Activated T-helper 2 cell treated with anti-CD3 and anti-CD28 coated beads, Interferon-gamma antibody, Interleukin-2, Interleukin-4, amounts not matched to agents 10 μg/mL and 5 μg/mL and 100 μg/mL, durations not matched to agents 14 hours and 24 hours and 36 hours (primary cell): ENCODE measurements at regions not wholly inside any gene's neighbourhood (a gene's known extent, or its start where the extent isn't known, plus 50 kb on each side); places are given as distances from the start of the nearest gene placed in this dataset.

Source experiments
- DNase-seq: peaks from one replicate; pipeline ENCODE4 v3.0.0; 2021; ENCODE audit warnings: low spot score
- H3K27ac Mint-ChIP-seq: one replicate; pipeline ENCODE4 v1.8.0; 2021; ENCODE audit warnings: mixed read lengths
- H3K27me3 Mint-ChIP-seq: one replicate; pipeline ENCODE4 v1.8.0; 2021; ENCODE audit warnings: low read depth, mixed read lengths
- H3K36me3 Mint-ChIP-seq: one replicate; pipeline ENCODE4 v1.8.0; 2021; ENCODE audit warnings: low read depth, mixed read lengths
- H3K4me1 Mint-ChIP-seq: one replicate; pipeline ENCODE4 v1.8.0; 2021; ENCODE audit warnings: low read depth, mixed read lengths
- H3K4me3 Mint-ChIP-seq: one replicate; pipeline ENCODE4 v1.8.0; 2021; ENCODE audit warnings: low read depth, mild to moderate bottlenecking, moderate library complexity, mixed read lengths
- H3K9me3 Mint-ChIP-seq: one replicate; pipeline ENCODE4 v1.8.0; 2021; ENCODE audit warnings: mixed read lengths
- intact Hi-C: fragments of 100-400 bp; cut with micrococcal nuclease; formaldehyde crosslinking; loops from one replicate; pipeline ENCODE4 v1.15.1; 2023

- Mint-ChIP-seq H3K36me3 (no peaks in the 10 kb centered on the region), H3K4me3 (no peak overlapping the region), H3K27ac (no peak overlapping the region), H3K4me1 (no peaks in the 10 kb centered on the region), H3K27me3 (peaks cover 4% of the 10 kb centered on the region), H3K9me3 (no peaks in the 10 kb centered on the region)
- intact Hi-C loops = no loop called here
- DNase-seq = no peak
These were observed 324.5 kb upstream of the UBE2E3 start for GRCh38 chr2:180655842-180656454.

DNA sequence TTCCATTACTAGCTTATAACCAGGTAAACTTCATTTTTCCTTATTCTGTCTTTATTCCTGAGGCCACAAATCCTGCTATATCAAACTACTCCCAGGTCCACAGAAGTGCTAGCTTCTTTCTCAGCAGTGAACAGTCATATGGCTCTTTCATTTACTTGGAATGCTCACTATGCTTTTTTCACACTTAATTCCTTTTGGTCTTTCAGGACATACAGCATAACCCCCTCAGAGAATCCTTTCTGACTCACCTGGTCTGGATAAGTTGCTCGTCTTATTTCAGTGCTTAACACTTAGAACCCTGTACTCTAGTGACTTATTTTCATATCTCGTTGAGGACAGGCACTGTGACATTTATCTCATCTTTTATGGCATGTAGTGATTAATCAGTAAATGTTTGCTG lies 325.0 kb upstream of the UBE2E3 start:
- no peaks in the 10 kb centered on the region for H3K9me3 Mint-ChIP-seq
- intact Hi-C loops = no loop called here
- no peak overlapping the region for H3K27ac Mint-ChIP-seq
- no peak for DNase-seq
- H3K4me3 Mint-ChIP-seq = no peak overlapping the region
- H3K4me1 Mint-ChIP-seq = no peaks in the 10 kb centered on the region
- H3K27me3 Mint-ChIP-seq = peaks cover 4% of the 10 kb centered on the region
- no peaks in the 10 kb centered on the region for H3K36me3 Mint-ChIP-seq

DNA sequence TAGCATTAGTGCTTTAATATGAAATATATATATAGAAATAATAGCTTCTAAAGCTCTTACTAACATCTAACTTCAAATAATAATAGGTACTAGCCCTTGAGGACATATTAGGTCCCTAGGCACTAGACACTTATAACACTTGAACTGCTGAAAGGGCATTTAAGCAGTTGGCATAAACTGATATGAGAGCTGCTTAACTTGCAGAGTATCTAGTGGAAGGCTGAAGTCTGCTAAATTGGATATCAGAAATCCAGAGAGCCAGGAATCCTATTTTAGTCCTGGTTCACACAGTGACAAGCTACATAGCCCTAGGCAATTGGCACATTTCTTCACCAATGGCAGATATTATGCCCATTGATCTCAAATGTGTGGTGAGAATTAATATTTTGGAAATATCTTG lies 326.9 kb upstream of the UBE2E3 start:
- H3K9me3 Mint-ChIP-seq = no peaks in the 10 kb centered on the region
- DNase-seq = no peak
- H3K27me3 Mint-ChIP-seq = peaks cover 2% of the 10 kb centered on the region
- intact Hi-C loops = no loop called here
- H3K4me1 Mint-ChIP-seq = no peaks in the 10 kb centered on the region
- no peak overlapping the region for H3K27ac Mint-ChIP-seq
- no peak overlapping the region for H3K4me3 Mint-ChIP-seq
- no peaks in the 10 kb centered on the region for H3K36me3 Mint-ChIP-seq

DNA sequence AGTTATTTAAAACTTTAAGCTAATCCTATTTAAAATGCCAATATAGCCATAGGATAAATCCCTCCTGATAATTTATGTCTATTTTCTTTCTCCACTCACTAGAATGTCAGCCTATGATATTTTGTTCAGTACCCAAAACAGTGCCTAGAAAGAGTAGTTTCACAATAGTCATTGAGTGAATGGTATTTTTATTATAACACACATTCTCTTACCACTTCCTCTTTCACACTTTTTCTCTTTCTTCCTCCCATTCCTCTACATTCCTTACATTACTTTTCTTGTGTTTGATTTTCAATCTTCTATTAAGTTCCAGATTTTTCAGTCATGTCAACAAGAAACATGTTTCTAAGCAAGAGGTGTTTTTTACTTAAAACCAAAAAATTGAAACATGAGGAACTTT lies 327.6 kb upstream of the UBE2E3 start:
- Mint-ChIP-seq H3K27me3 (peaks cover 2% of the 10 kb centered on the region), H3K27ac (no peak overlapping the region), H3K4me1 (no peaks in the 10 kb centered on the region), H3K36me3 (no peaks in the 10 kb centered on the region), H3K4me3 (no peak overlapping the region), H3K9me3 (no peaks in the 10 kb centered on the region)
- no peak for DNase-seq
- intact Hi-C loops = no loop called here

DNA sequence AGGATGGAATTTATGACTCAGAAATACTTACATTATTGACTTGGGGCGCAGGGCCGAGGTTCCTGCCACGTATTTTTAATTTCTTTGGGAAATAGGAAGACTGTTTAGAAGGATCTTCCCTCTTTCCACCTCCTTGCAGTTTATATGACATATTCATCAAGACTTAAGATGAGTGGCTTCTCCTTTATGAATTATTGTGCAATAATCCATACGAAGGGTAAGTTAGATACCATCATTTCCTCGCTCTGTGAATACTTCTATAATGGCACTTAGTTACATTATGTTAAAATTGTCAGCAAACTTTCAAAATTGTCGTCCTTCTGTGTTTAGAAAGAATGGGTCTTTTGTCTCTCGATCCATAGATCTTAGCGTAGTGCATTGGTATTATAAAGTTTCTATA lies 328.8 kb upstream of the UBE2E3 start:
- Mint-ChIP-seq H3K27ac (no peak overlapping the region), H3K9me3 (no peaks in the 10 kb centered on the region), H3K27me3 (peaks cover 2% of the 10 kb centered on the region), H3K4me3 (no peak overlapping the region), H3K36me3 (no peaks in the 10 kb centered on the region), H3K4me1 (no peaks in the 10 kb centered on the region)
- DNase-seq = no peak
- intact Hi-C loops = no loop called here

- Mint-ChIP-seq H3K4me1 (no peaks in the 10 kb centered on the region), H3K9me3 (no peaks in the 10 kb centered on the region), H3K4me3 (no peak overlapping the region), H3K36me3 (no peaks in the 10 kb centered on the region), H3K27me3 (no peaks in the 10 kb centered on the region), H3K27ac (no peak overlapping the region)
- no peak for DNase-seq
- intact Hi-C loops = no loop called here
These were observed 332.8 kb upstream of the UBE2E3 start for GRCh38 chr2:180647621-180648020.

GRCh38 chr2:180647221-180647620 lies 333.2 kb upstream of the UBE2E3 start:
- intact Hi-C loops = no loop called here
- Mint-ChIP-seq H3K36me3 (no peaks in the 10 kb centered on the region), H3K4me1 (no peaks in the 10 kb centered on the region), H3K27me3 (no peaks in the 10 kb centered on the region), H3K9me3 (no peaks in the 10 kb centered on the region), H3K4me3 (no peak overlapping the region), H3K27ac (no peak overlapping the region)
- DNase-seq = no peak

- Mint-ChIP-seq H3K4me1 (no peaks in the 10 kb centered on the region), H3K36me3 (no peaks in the 10 kb centered on the region), H3K27me3 (no peaks in the 10 kb centered on the region), H3K27ac (no peak overlapping the region), H3K9me3 (no peaks in the 10 kb centered on the region), H3K4me3 (no peak overlapping the region)
- DNase-seq = no peak
- intact Hi-C loops = no loop called here
These were observed 333.6 kb upstream of the UBE2E3 start for GRCh38 chr2:180646756-180647155.

DNA sequence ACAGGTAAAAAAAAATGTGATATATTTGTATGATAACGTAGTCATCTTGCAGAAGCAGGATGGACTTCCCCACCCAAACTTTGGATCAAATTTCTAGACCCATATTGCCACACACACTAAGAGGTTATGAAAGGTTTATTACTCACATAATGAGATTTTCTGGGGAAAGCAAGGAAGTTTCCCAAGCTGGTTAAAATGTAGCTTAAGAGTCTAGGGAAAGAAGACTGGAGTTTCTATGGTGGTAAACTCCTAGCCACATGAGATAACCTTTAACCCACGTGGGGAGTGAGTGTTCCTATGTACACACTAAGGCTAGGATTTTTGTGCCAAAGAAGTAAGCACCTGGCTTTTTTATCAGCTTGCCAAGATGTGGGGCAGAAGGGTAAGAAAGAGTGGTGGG lies 335.7 kb upstream of the UBE2E3 start:
- Mint-ChIP-seq H3K36me3 (no peaks in the 10 kb centered on the region), H3K9me3 (no peaks in the 10 kb centered on the region), H3K27ac (no peak overlapping the region), H3K4me1 (no peaks in the 10 kb centered on the region), H3K4me3 (no peak overlapping the region), H3K27me3 (no peaks in the 10 kb centered on the region)
- DNase-seq = no peak
- intact Hi-C loops = no loop called here

DNA sequence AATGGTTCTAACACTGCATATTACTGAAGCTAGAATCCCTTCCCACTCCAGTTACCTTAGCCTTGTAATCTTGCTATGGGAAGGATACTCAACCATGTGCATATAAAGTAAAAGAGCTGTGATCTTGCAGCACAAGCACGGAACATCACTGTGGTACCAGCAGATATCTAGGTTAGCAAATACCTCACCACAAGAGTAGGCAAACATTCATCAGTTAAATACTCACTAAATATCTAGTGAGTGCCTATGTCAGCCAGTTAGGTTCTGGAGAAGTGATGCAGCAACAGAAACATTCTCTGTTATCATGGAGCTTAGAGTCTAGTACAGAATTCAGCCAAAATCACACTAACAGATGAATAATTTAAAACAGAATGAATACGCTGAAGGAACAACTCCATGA lies 349.6 kb upstream of the UBE2E3 start:
- Mint-ChIP-seq H3K27ac (no peak overlapping the region), H3K4me1 (no peaks in the 10 kb centered on the region), H3K4me3 (no peak overlapping the region), H3K36me3 (no peaks in the 10 kb centered on the region), H3K9me3 (no peaks in the 10 kb centered on the region), H3K27me3 (no peaks in the 10 kb centered on the region)
- DNase-seq = no peak
- intact Hi-C loops = no loop called here

- intact Hi-C loops = no loop called here
- Mint-ChIP-seq H3K27ac (no peak overlapping the region), H3K27me3 (no peaks in the 10 kb centered on the region), H3K4me3 (no peak overlapping the region), H3K9me3 (no peaks in the 10 kb centered on the region), H3K36me3 (no peaks in the 10 kb centered on the region), H3K4me1 (no peaks in the 10 kb centered on the region)
- no peak for DNase-seq
These were observed 355.2 kb upstream of the UBE2E3 start for GRCh38 chr2:180625006-180625844.

DNA sequence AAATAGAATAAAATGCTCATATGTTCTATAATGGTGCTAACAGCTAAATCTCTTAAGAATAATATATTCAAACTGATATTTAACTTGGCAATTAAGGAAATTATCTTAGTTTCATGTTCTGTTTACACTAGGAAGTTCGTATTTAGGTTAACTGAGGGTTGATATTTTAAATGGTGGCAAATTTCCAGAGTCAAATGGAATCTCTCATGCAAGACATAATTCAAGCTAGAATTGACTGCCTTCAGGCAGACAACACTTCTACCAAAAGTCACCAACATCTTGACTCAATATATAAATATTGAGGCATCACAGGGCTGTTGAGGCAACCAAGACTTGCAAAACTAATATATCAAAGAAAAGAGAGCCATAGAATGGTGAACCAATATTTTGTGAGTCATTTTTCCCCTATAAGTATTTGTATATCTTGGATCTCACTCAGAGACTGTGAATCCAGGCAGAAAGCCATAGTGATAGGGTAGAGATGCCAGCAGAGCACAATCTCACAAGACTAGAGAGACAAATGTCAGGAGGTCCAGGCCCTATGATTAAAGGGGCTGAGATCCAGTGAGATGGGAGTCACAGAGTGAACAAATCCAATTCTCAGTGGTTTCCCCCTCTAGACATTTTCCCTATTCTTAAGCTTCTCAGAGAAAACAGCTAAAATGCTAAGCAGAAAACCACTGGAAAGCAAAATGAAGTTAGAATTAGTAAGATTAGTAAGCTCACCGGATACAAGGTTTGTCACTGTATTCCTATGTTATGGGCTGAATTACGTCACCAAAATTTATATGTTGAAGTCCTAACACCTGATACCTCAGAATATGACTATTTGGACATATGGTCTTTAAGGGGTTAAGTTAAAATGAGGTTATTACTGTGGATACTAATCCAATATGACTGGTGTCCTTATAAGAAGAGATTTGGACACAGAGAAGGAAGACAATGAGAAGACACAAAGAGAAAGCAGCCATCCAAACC lies 358.2 kb upstream of the UBE2E3 start:
- Mint-ChIP-seq H3K27me3 (no peaks in the 10 kb centered on the region), H3K27ac (no peak overlapping the region)

GRCh38 chr2:180621366-180621765 lies 359.0 kb upstream of the UBE2E3 start:
- H3K27ac Mint-ChIP-seq = no peak overlapping the region
- H3K4me1 Mint-ChIP-seq = no peaks in the 10 kb centered on the region
- H3K36me3 Mint-ChIP-seq = no peaks in the 10 kb centered on the region
- intact Hi-C loops = no loop called here
- no peaks in the 10 kb centered on the region for H3K9me3 Mint-ChIP-seq
- no peak overlapping the region for H3K4me3 Mint-ChIP-seq
- H3K27me3 Mint-ChIP-seq = no peaks in the 10 kb centered on the region
- no peak for DNase-seq

More for the DNA sequence above, 358.2 kb upstream of the UBE2E3 start:
- H3K36me3 Mint-ChIP-seq = no peaks in the 10 kb centered on the region
- H3K9me3 Mint-ChIP-seq = no peaks in the 10 kb centered on the region
- no peak for DNase-seq
- intact Hi-C loops = no loop called here
- H3K4me3 Mint-ChIP-seq = no peak overlapping the region
- H3K4me1 Mint-ChIP-seq = no peaks in the 10 kb centered on the region
